Stimulated activated CD8-positive, alpha-beta memory T cell treated with anti-CD3 and anti-CD28 coated beads, Interleukin-7, amount 100 ng/mL, for 24 hours (primary cell): ENCODE measurements at regions not wholly inside any gene's neighbourhood (a gene's known extent, or its start where the extent isn't known, plus 50 kb on each side); places are given as distances from the start of the nearest gene placed in this dataset.
"Not testable (repeated sequence)": the region's sequence is repeated elsewhere in the genome, so short reads cannot be mapped to it uniquely, and the experiment has no call there.

ENCODE experiments used
- DNase-seq: peaks from one replicate; pipeline ENCODE4 v3.0.0-alpha.2; 2020; ENCODE audit warnings: low read depth

- DNase-seq = not testable (repeated sequence)
These were observed 109.4 kb upstream of the SFSWAP start for GRCh38 chr12:131601499-131601898.

- no peak for DNase-seq
These were observed 107.6 kb upstream of the SFSWAP start for GRCh38 chr12:131603106-131603938.

DNA sequence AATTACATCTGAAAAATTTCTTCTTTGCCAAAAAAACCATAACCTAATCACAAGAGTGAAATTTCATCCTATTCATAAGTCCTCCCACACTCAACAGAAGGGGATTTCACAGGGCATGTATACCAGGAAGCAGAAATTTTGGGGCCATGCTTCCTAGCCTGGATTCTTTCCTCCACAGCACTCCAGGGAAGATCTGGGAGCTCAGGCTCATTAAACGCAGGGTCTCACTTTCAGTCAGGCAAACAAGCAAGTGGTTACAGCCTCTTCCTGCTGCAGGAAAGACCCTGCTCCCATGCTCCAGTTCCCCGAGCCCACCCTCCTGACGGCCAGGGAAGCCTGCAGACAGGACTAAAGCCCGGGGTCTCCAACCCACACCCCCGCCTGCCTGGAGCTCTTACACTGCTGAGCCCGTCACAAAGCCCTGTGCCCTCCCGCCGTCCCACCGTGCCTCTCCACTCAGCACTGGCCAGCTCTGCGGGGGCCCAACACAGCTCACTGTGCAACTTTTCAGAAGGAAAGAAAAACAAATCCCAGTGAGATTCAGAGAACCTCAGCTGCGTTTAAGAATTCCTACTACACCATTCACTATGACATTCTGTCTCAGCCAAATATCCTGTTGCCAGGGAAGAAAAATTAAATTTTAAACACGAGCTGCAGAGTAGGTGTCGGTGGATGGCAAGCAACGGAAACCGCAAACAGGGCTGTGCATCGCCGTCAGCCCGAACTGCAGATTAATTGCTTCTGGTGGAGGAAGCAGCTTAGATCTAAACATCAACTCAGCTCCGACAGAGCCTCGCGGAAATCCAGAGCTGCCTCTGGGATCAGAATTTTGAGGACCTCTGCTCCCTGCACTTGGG lies 106.7 kb upstream of the SFSWAP start:
- DNase-seq = no peak

DNA sequence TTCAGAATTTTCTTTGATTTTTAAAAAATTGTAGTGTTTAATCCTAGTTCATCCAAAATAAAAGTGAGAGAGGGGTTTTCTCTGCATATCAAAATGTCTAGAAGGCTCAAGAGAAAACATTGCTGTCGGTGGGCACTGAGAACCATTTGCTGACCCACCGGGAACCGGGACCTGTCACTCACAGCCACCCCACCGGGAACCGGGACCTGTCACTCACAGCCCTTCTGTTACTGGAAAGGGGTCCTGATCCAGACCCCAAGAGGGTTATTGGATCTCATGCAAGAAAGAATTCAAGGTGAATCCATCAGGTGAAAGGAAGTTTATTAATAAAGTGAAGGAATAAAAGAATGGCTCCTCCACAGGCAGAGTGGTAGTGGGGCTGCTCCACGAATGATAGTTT lies 106.0 kb upstream of the SFSWAP start:
- no peak for DNase-seq

DNA sequence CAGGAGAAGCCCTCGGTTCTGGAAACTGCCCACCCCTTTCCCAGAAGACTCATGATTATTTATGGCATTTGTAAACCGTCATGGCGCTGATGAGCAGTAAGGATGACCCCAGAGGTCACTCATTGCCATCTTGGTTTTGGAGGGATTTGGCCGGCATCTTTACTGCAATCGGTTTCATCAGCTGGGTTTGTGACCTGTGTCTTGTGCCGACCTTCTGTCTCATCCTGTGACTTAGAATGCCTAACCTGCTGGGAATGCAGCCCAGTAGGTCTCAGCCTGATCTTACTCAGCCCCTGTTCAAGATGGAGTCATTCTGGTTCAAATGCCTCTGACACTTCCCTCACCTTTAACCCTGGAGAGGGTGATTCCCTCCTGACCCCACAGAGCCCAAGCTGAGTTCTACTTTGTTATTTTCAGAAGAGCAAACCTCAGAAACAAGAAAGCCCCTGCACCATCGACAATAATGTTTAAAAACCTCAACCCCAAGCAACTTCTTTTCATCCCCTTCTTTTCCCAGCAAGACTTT lies 105.5 kb upstream of the SFSWAP start:
- no peak for DNase-seq

- DNase-seq = no peak
These were observed 104.5 kb upstream of the SFSWAP start for GRCh38 chr12:131606218-131606901.

DNA sequence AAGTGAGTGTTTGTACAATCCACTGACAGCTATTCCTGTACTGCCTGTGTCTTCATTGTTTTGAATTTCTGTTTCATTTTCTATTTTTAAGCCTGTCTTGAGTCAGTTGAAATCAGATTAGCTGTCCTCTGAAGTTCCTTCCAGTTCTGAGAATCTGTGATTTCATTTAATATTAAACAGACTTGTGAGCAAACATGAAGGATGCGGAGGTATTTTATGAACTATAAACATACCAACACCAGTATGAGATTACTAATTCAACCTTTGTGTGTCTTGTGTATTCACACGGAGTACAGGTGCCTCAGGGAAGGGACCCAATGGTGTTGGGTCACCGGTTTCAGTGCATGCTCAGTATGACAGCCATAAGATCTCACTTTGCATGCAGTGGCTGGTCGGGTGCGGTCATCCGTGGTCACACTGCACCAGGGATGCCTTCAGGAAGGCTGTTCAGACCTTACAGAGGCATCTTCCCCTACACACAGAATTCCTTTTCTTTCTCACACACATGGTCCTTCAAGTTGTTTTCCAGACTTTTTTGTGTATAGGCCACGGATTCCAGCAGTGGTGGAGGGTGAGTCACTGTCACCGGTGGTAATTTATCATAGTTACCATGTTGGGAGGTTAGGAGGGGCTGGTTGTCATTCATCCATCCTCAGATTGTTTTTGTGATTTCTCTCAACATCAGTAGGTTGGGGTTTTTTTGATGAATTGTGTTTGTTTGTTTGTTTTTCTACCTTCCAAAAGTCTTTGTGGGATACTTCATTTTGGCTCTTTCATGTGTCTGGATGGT lies 103.0 kb upstream of the SFSWAP start:
- DNase-seq = no peak

DNA sequence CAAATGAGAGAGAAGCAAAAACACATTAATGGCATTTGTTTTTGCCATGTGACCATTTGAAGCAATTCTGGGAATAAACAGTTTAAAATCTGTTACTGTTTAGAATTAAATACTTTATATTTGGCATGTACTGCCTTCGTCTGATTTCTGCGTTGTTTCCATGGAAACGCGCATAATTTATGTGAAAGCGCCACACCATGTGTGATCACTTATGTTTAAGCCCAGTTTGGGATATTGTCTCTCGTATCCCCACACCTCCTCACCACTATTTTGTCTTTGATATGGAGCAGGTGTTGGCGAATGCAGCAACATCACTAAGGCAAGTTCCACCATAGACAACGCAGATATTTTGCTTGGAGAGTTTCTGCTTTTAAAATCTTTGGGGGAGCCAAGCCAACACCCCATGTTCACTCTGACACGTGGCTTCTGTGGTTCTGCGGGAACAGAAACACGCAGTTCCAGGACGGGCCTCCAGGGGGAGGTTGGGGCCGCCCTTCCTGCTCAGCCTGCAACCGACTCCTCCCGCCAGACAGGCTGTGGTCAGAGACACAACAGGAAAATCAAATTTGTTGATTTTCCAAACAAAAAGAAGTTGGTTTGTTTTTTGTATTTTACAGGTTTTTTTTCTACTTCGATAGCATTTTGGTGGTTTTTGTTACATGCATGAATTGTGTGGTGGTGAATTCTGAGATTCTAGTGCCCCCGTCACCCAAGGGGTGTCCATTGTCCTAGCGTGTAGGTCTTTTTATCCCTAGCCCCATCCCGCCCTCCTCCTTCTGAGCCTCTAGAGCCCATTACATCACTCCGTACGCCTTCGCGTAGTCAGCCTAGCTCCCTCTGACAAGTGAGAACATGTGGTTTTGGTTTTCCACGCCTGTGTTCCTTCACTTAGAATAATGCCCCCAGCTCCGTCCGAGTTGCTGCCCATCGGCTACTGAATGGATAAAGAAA lies 101.9 kb upstream of the SFSWAP start:
- DNase-seq = peak; percentile 26

DNA sequence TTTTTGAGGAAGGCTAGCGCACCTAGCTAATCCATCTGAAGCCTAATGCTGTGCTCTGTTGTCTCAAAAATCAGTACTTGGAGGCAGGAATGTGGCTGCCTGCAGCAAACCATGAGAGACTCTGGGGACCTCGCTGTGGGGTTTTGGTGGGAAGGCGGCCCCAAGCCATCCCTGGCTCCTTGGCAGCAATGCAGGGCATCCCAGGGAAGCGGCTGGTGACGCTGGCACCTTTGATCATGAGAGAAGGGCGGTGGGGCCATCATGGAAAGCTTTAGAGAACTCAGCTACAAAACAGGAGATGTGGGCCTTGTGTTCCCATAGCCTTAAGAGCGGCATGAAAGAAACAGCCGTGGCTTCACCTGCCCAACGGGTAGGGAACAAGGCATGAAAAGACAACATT lies 101.1 kb upstream of the SFSWAP start:
- no peak for DNase-seq

- DNase-seq = no peak
These were observed 100.7 kb upstream of the SFSWAP start for GRCh38 chr12:131610181-131610580.

DNA sequence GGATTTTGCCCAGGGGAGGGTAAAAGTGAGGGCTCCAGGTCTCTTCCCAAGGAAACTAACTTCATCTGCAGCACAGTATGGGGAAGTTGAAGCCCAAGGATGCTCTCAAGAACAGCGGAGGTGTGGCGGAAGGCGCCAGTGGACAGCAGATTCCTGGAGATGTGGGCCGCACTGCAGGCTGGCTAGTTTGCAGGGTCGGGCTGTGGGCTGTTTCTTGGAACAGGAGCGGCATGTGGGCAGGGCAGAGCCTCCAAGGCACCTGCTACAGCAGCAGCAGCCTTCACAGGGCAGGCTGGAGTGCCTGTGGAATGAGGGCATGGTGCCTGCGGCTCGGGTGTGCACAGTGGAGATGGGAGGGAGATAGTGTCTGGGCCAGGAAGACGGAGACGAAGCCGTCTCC lies 100.0 kb upstream of the SFSWAP start:
- no peak for DNase-seq

- no peak for DNase-seq
These were observed 99.3 kb upstream of the SFSWAP start for GRCh38 chr12:131611416-131612091.

GRCh38 chr12:131612092-131612755 lies 98.7 kb upstream of the SFSWAP start:
- no peak for DNase-seq

- DNase-seq = no peak
These were observed 97.7 kb upstream of the SFSWAP start for GRCh38 chr12:131613186-131613585.

DNA sequence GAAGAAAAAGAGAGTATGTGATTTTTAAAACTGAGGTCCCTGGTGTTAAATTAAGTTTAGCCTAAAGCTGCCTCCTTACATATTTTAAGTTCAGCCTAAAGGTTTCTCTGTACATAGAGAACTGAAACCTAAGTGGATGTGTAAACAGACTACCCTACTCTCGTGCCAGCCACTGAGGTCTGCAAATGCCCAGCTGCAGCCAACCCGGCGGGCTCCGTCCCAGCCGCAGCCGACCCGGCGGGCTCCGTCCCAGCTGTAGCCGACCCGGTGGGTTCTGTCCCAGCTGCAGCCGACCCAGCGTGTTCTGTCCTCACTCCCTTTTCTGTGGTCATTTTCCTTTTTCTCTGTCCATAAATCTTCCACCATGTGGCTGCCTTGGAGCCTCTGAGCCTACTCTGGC lies 97.2 kb upstream of the SFSWAP start:
- no peak for DNase-seq

DNA sequence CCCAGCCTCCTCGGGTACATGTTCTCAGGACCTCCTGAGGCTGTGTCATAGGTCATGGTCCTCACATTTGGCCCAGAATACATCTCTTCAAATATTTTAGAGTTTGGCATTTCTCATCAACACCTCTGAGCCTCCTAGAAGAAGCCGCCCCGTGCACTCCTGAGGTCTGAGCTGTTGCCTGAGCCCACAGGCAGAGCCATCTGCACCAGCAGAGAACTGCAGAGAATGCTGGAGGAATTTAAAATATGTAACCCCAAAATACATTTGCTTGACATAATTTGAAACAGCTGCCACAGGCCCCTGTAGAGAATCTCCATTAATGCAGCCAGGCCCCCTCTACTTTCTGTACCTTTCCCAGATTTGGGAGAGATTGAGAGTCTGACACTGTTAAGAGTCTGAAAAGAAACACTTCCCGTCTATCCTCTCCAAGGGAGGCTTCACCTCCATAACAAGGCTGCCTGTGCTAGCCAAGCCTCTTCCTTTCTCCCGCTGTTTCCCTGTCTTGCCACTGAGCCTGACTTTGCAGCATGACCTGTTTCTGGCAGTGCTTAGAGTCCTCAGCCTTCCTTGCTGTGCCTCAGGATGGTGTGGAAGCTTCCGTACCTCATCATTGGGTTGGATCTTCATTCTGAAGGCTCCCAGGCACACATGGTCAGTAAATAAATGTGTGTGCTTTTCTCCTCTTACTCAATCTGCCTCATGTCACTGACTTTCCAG lies 95.4 kb upstream of the SFSWAP start:
- DNase-seq = no peak

DNA sequence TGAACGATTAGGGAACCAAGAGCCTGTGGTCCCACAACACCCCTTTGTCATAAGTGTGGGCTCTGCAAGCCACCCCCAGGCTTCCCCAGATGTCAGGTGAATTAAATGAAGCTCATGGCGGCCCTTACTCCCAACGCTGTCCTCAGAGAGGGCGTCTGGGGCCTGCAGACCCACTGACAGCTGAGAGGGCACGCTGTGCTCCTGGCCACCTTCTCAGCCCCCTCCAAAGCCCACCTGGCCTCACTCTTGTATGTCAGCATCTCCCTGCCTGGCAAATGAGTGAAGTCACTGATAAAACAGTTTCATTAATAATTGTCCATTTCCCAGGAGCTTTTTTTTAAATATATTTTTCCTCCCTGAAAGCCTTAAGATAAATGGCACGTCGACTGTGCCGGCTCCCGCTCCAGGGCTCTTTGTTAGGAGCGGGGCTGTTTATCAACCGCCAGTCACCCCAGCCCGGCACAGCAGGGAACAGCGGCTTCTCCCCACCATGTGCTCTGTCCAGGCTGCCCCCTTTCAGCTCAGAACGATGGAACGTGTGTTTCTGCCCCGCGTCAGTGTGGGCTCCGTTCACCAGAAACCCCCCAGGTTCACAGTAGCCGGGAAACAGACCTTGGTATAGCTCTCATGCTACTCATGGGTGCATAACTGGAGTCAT lies 94.7 kb upstream of the SFSWAP start:
- no peak for DNase-seq

GRCh38 chr12:131616738-131617137 lies 94.2 kb upstream of the SFSWAP start:
- no peak for DNase-seq
